ENCODE measurements at regions not wholly inside any gene's neighbourhood (a gene's known extent, or its start where the extent isn't known, plus 50 kb on each side); places are given as distances from the start of the nearest gene placed in this dataset.

- Histone ChIP-seq H3K27me3 (replicated peaks in 1 of 2; ENCODE audit: control insufficient read depth in 2 of 2, insufficient read depth in 2 of 2, low read length in 1 of 2) (no peaks in the 10 kb centered on the region; a peak in 1 of 4 replicates), H2AFZ (ENCODE audit: control insufficient read depth, low read depth, low read length) (no peak overlapping the region), H4K20me1 (ENCODE audit: control insufficient read depth, insufficient read depth) (no peaks in the 10 kb centered on the region), H3K36me3 (ENCODE audit: control insufficient read depth in 2 of 2, insufficient read depth in 2 of 2, low read length in 1 of 2) (no peaks in the 10 kb centered on the region), H3K79me2 (ENCODE audit: control insufficient read depth, insufficient read depth, low read length) (no peaks in the 10 kb centered on the region), H3K27ac (ENCODE audit: control insufficient read depth, insufficient read depth) (no peak overlapping the region), H3K4me3 (no peak overlapping the region), H3K9ac (ENCODE audit: control insufficient read depth, insufficient read depth, low read length) (no peak overlapping the region), H3K4me2 (ENCODE audit: control insufficient read depth, insufficient read depth) (no peak overlapping the region), H3K4me1 (ENCODE audit: control insufficient read depth, insufficient read depth, low read length) (no peaks in the 10 kb centered on the region), H3K9me3 (replicated peaks; ENCODE audit: control insufficient read depth, insufficient read depth, low read length) (no peaks in the 10 kb centered on the region)
- SMC1A ChIA-PET (ENCODE audit: uncharacterized antibody, unreplicated experiment): no interaction called here
- intact Hi-C loops (cut with micrococcal nuclease; ENCODE audit: unreplicated experiment): no loop called here
- no peak for FAIRE-seq
- no peak for DNase-seq (ENCODE audit: low read depth, low spot score)
- CTCF ChIA-PET: interaction anchor here (0.7 kb wide), 1 partner anchor 351 kb away, joined by 3 read pairs; no protein-coding TSS in a partner anchor
- in situ Hi-C loops (cut with MboI): no loop called here
- ATAC-seq: no peak
- POLR2A ChIA-PET: interaction anchor here (0.6 kb wide), 1 partner anchor 61 kb away, joined by 3 read pairs; no protein-coding TSS in a partner anchor
- no TSS peak for BruUV-seq (replicated peaks)
- RAD21 ChIA-PET (ENCODE audit: unreplicated experiment): interaction anchor here (0.6 kb wide), 1 partner anchor 636 kb away, joined by 3 read pairs; no protein-coding TSS in a partner anchor
- WGBS (ENCODE audit: insufficient coverage, insufficient replicate concordance, low lambda C conversion rate, missing lambda C conversion rate): 63% methylated on average over 6 of the region's 6 CpGs
- TF ChIP-seq YY1 (IDR thresholded peaks at IDR 0.05; ENCODE audit: low read depth, low read length) (no peak), CREM (IDR thresholded peaks at IDR 0.05; ENCODE audit: low read depth) (no peak), ESRRA (IDR thresholded peaks at IDR 0.05; ENCODE audit: low read length) (no peak), BACH1 (IDR thresholded peaks at IDR 0.05; ENCODE audit: borderline replicate concordance) (no peak)
Measured at GRCh38 chr4:111923786-111924185, 221.5 kb upstream of the FAM241A start.

- ChIA-PET RAD21 (ENCODE audit: unreplicated experiment) (no interaction called here), CTCF (interaction anchor here (0.7 to 1.5 kb wide), 4 partner anchors 13 to 1372 kb away, joined by 3 to 4 read pairs (median 3); no protein-coding TSS in a partner anchor), SMC1A (ENCODE audit: uncharacterized antibody, unreplicated experiment) (interaction anchor here (0.6 to 1.3 kb wide), 2 partner anchors 14 to 116 kb away, joined by 3 to 5 read pairs; no protein-coding TSS in a partner anchor), POLR2A (no interaction called here)
- no peaks in the 10 kb centered on the region for H4K20me1 ChIP-seq (ENCODE audit: control insufficient read depth, insufficient read depth)
- H3K27me3 ChIP-seq (replicated peaks in 1 of 2; ENCODE audit: control insufficient read depth in 2 of 2, insufficient read depth in 2 of 2, low read length in 1 of 2): no peaks in the 10 kb centered on the region; a peak in 1 of 4 replicates
- BruUV-seq (replicated peaks): no TSS peak
- no peaks in the 10 kb centered on the region for H3K9me3 ChIP-seq (replicated peaks; ENCODE audit: control insufficient read depth, insufficient read depth, low read length)
- H3K27ac ChIP-seq (ENCODE audit: control insufficient read depth, insufficient read depth): no peak overlapping the region
- in situ Hi-C loops (cut with MboI) (no loop called here), intact Hi-C loops (cut with micrococcal nuclease; ENCODE audit: unreplicated experiment) (no loop called here)
- H3K4me2 ChIP-seq (ENCODE audit: control insufficient read depth, insufficient read depth): no peak overlapping the region
- ATAC-seq (no peak), DNase-seq (ENCODE audit: low read depth, low spot score) (no peak), FAIRE-seq (no peak)
- H3K4me1 ChIP-seq (ENCODE audit: control insufficient read depth, insufficient read depth, low read length): no peaks in the 10 kb centered on the region
- WGBS (ENCODE audit: insufficient coverage, insufficient replicate concordance, low lambda C conversion rate, missing lambda C conversion rate): 0% methylated on average over 1 of the region's 1 CpG
- no peak overlapping the region for H3K9ac ChIP-seq (ENCODE audit: control insufficient read depth, insufficient read depth, low read length)
- H2AFZ ChIP-seq (ENCODE audit: control insufficient read depth, low read depth, low read length): no peak overlapping the region
- no peaks in the 10 kb centered on the region for H3K79me2 ChIP-seq (ENCODE audit: control insufficient read depth, insufficient read depth, low read length)
- no peak overlapping the region for H3K4me3 ChIP-seq
- H3K36me3 ChIP-seq (ENCODE audit: control insufficient read depth in 2 of 2, insufficient read depth in 2 of 2, low read length in 1 of 2): no peaks in the 10 kb centered on the region
- TF ChIP-seq, protein P1, sequence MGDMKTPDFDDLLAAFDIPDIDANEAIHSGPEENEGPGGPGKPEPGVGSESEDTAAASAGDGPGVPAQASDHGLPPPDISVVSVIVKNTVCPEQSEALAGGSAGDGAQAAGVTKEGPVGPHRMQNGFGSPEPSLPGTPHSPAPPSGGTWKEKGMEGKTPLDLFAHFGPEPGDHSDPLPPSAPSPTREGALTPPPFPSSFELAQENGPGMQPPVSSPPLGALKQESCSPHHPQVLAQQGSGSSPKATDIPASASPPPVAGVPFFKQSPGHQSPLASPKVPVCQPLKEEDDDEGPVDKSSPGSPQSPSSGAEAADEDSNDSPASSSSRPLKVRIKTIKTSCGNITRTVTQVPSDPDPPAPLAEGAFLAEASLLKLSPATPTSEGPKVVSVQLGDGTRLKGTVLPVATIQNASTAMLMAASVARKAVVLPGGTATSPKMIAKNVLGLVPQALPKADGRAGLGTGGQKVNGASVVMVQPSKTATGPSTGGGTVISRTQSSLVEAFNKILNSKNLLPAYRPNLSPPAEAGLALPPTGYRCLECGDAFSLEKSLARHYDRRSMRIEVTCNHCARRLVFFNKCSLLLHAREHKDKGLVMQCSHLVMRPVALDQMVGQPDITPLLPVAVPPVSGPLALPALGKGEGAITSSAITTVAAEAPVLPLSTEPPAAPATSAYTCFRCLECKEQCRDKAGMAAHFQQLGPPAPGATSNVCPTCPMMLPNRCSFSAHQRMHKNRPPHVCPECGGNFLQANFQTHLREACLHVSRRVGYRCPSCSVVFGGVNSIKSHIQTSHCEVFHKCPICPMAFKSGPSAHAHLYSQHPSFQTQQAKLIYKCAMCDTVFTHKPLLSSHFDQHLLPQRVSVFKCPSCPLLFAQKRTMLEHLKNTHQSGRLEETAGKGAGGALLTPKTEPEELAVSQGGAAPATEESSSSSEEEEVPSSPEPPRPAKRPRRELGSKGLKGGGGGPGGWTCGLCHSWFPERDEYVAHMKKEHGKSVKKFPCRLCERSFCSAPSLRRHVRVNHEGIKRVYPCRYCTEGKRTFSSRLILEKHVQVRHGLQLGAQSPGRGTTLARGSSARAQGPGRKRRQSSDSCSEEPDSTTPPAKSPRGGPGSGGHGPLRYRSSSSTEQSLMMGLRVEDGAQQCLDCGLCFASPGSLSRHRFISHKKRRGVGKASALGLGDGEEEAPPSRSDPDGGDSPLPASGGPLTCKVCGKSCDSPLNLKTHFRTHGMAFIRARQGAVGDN (IDR thresholded peaks at IDR 0.05): no peak
- TF ChIP-seq MYC (IDR thresholded peaks at IDR 0.05; ENCODE audit: insufficient read depth, insufficient read length, insufficient replicate concordance, low read length, severe bottlenecking) (no peak), POLR2A (IDR thresholded peaks at IDR 0.05; ENCODE audit: low read depth, low read length) (no peak), ZZZ3 (IDR thresholded peaks at IDR 0.05; ENCODE audit: control insufficient read depth, insufficient read length, low read depth) (no peak), NR2C2 (IDR thresholded peaks at IDR 0.05; ENCODE audit: borderline replicate concordance, control insufficient read depth, insufficient read length, low read depth) (no peak), CTCF (IDR thresholded peaks at IDR 0.05 in 2 of 3, conservative IDR thresholded peaks at IDR 0.05 in 1 of 3; ENCODE audit: control insufficient read depth in 2 of 3, extremely low read depth in 1 of 3, insufficient read depth in 1 of 3, low read depth in 3 of 3, low read length in 3 of 3) (no peak)
- TF ChIP-seq, protein P2, sequence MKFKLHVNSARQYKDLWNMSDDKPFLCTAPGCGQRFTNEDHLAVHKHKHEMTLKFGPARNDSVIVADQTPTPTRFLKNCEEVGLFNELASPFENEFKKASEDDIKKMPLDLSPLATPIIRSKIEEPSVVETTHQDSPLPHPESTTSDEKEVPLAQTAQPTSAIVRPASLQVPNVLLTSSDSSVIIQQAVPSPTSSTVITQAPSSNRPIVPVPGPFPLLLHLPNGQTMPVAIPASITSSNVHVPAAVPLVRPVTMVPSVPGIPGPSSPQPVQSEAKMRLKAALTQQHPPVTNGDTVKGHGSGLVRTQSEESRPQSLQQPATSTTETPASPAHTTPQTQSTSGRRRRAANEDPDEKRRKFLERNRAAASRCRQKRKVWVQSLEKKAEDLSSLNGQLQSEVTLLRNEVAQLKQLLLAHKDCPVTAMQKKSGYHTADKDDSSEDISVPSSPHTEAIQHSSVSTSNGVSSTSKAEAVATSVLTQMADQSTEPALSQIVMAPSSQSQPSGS (IDR thresholded peaks at IDR 0.05; ENCODE audit: low read length): no peak
Measured at GRCh38 chr4:111924696-111925095, 220.6 kb upstream of the FAM241A start.
